H9 (cell line): ENCODE measurements at regions not wholly inside any gene's neighbourhood (a gene's known extent, or its start where the extent isn't known, plus 50 kb on each side); places are given as distances from the start of the nearest gene placed in this dataset.

ENCODE experiments used
- DNase-seq: peaks from one replicate; pipeline ENCODE4 v3.0.0-alpha.2; 2017
- H2AFZ ChIP-seq: one replicate; pipeline ENCODE4 v1.6.1; 2013; ENCODE audit warnings: mild to moderate bottlenecking, low read length, control low read depth, moderate library complexity
- H2AK5ac ChIP-seq: 2 replicates; pipeline ENCODE4 v1.6.1; 2013; ENCODE audit warnings: low read length, control low read depth, mixed read lengths; ENCODE audit not compliant: insufficient read length
- H2BK120ac ChIP-seq: one replicate; pipeline ENCODE4 v1.6.1; 2013; ENCODE audit warnings: low read depth, mild to moderate bottlenecking, low read length, control low read depth, inconsistent platforms; ENCODE audit not compliant: poor library complexity, severe bottlenecking
- H2BK12ac ChIP-seq: 2 replicates; pipeline ENCODE4 v1.6.1; 2013; ENCODE audit warnings: low read length, control low read depth, mixed read lengths, low read depth; ENCODE audit not compliant: insufficient read length
- H2BK15ac ChIP-seq: 2 replicates; pipeline ENCODE4 v1.6.1; 2013; ENCODE audit warnings: low read depth, low read length, control low read depth
- H2BK20ac ChIP-seq: one replicate; pipeline ENCODE4 v1.6.1; 2013; ENCODE audit warnings: low read depth, mild to moderate bottlenecking, low read length, control low read depth, inconsistent platforms; ENCODE audit not compliant: poor library complexity, severe bottlenecking
- H2BK5ac ChIP-seq: 2 replicates; pipeline ENCODE4 v1.6.1; 2013; ENCODE audit warnings: low read length, control low read depth, mixed read lengths; ENCODE audit not compliant: insufficient read length
- H3K14ac ChIP-seq: 2 replicates; pipeline ENCODE4 v1.6.1; 2013; ENCODE audit warnings: low read length, control low read depth; ENCODE audit not compliant: insufficient read depth
- H3K18ac ChIP-seq: 2 replicates; pipeline ENCODE4 v1.6.1; 2013; ENCODE audit warnings: low read depth, mild to moderate bottlenecking, mixed read lengths, low read length, control low read depth; ENCODE audit not compliant: insufficient read length
- H3K23ac ChIP-seq: 2 replicates; pipeline ENCODE4 v1.6.1; 2013; ENCODE audit warnings: low read length, control low read depth, mixed read lengths, low read depth; ENCODE audit not compliant: insufficient read length
- H3K23me2 ChIP-seq: 2 replicates; pipeline ENCODE4 v1.6.1; 2013; ENCODE audit warnings: low read depth, mild to moderate bottlenecking, mixed read lengths, low read length, control low read depth; ENCODE audit not compliant: insufficient read length, poor library complexity, severe bottlenecking
- H3K27ac ChIP-seq: 2 replicates; pipeline ENCODE4 v1.5.1; 2013; ENCODE audit warnings: low read length, control low read depth, mixed read lengths, low read depth; ENCODE audit not compliant: insufficient read length
- H3K27me3 ChIP-seq: 2 replicates; pipeline ENCODE4 v1.6.1; 2013; ENCODE audit warnings: low read length, control low read depth, inconsistent platforms; ENCODE audit not compliant: insufficient read depth
- H3K4ac ChIP-seq: 2 replicates; pipeline ENCODE4 v1.6.1; 2013; ENCODE audit warnings: low read depth, mild to moderate bottlenecking, control low read depth, inconsistent platforms, low read length, moderate library complexity
- H3K4me1 ChIP-seq: 2 replicates; pipeline ENCODE4 v1.6.1; 2013; ENCODE audit warnings: low read length, control low read depth, inconsistent platforms; ENCODE audit not compliant: insufficient read depth
- H3K4me2 ChIP-seq: 2 replicates; pipeline ENCODE4 v1.6.1; 2013; ENCODE audit warnings: low read length, control low read depth, mixed read lengths; ENCODE audit not compliant: insufficient read length, insufficient read depth
- H3K56ac ChIP-seq: 2 replicates; pipeline ENCODE4 v1.6.1; 2013; ENCODE audit warnings: low read depth, mild to moderate bottlenecking, mixed read lengths, low read length, control low read depth; ENCODE audit not compliant: insufficient read length
- H3K79me1 ChIP-seq: 2 replicates; pipeline ENCODE4 v1.6.1; 2013; ENCODE audit warnings: low read depth, mild to moderate bottlenecking, moderate library complexity, low read length, control low read depth, inconsistent platforms; ENCODE audit not compliant: insufficient read depth, poor library complexity, severe bottlenecking
- H3K79me2 ChIP-seq: 2 replicates; pipeline ENCODE4 v1.6.1; 2013; ENCODE audit warnings: low read length, control low read depth, inconsistent platforms; ENCODE audit not compliant: insufficient read depth
- H3K9ac ChIP-seq: 2 replicates; pipeline ENCODE4 v1.6.1; 2013; ENCODE audit warnings: low read length, control low read depth, mixed read lengths; ENCODE audit not compliant: insufficient read length; ENCODE audit errors: extremely low read depth
- H3K9me3 ChIP-seq: one replicate; pipeline ENCODE4 v1.6.1; 2013; ENCODE audit warnings: low read depth, low read length, inconsistent platforms; ENCODE audit not compliant: control insufficient read depth
- H3T11ph ChIP-seq: one replicate; pipeline ENCODE4 v1.6.1; 2013; ENCODE audit warnings: mild to moderate bottlenecking, low read length, control low read depth, inconsistent platforms
- H4K20me1 ChIP-seq: one replicate; pipeline ENCODE4 v1.6.1; 2013; ENCODE audit not compliant: control insufficient read depth, insufficient read length, insufficient read depth
- H4K5ac ChIP-seq: 2 replicates; pipeline ENCODE4 v1.6.1; 2013; ENCODE audit warnings: low read depth, mild to moderate bottlenecking, mixed read lengths, low read length, control low read depth; ENCODE audit not compliant: insufficient read length
- H4K8ac ChIP-seq: replicated peaks from 2 replicates; pipeline ENCODE4 v1.6.1; 2013; ENCODE audit warnings: low read length, control low read depth, mixed read lengths, low read depth; ENCODE audit not compliant: insufficient read length
- H4K91ac ChIP-seq: 2 replicates; pipeline ENCODE4 v1.6.1; 2013; ENCODE audit warnings: low read depth, mild to moderate bottlenecking, moderate library complexity, mixed read lengths, low read length, control low read depth; ENCODE audit not compliant: insufficient read length
- H3K27ac Mint-ChIP-seq, 3 experiments: 2 replicates in 2 of 3; 3 replicates in 1 of 3; pipeline ENCODE4 v1.8.0; 2020 to 2021; ENCODE audit warnings: mixed read lengths in 3 of 3, mild to moderate bottlenecking in 1 of 3, moderate library complexity in 1 of 3
- H3K27me3 Mint-ChIP-seq: 2 replicates; pipeline ENCODE4 v1.8.0; 2021; ENCODE audit warnings: low read depth, mild to moderate bottlenecking, moderate library complexity, mixed read lengths
- H3K36me3 Mint-ChIP-seq, 3 experiments: 2 replicates in 2 of 3; 3 replicates in 1 of 3; pipeline ENCODE4 v1.8.0; 2020 to 2021; ENCODE audit warnings: low read depth in 3 of 3, mixed read lengths in 3 of 3; ENCODE audit not compliant: insufficient read depth in 1 of 3
- H3K4me1 Mint-ChIP-seq, 2 experiments: 2 replicates each; pipeline ENCODE4 v1.8.0; 2020; ENCODE audit warnings: mixed read lengths in 2 of 2
- H3K4me3 Mint-ChIP-seq, 2 experiments: 2 replicates in 1 of 2; 3 replicates in 1 of 2; pipeline ENCODE4 v1.8.0; 2020 to 2021; ENCODE audit warnings: mild to moderate bottlenecking in 2 of 2, mixed read lengths in 2 of 2, moderate library complexity in 1 of 2
- H3K9me3 Mint-ChIP-seq, 2 experiments: 2 replicates in 1 of 2; 3 replicates in 1 of 2; pipeline ENCODE4 v1.8.0; 2020; ENCODE audit warnings: mild to moderate bottlenecking in 2 of 2, mixed read lengths in 2 of 2, moderate library complexity in 1 of 2
- WGBS: extraction: QIAGEN DNeasy Blood & Tissue Kit; methylation state at CpG from one replicate; pipeline ENCODE4 v1.1.7; 2013; ENCODE audit warnings: missing lambda C conversion rate, low lambda C conversion rate, mixed read lengths; ENCODE audit not compliant: insufficient read length; ENCODE audit errors: extremely low coverage; 5-methylcytosine and 5-hydroxymethylcytosine counted together
- TF ChIP-seq, protein P1 (sequence below): fragments of 200-600 bp; sonication (generic); conservative IDR thresholded peaks from 3 replicates; pipeline ENCODE4 v1.8.0; 2021; ENCODE audit warnings: antibody characterized with exemption, mild to moderate bottlenecking

DNA sequence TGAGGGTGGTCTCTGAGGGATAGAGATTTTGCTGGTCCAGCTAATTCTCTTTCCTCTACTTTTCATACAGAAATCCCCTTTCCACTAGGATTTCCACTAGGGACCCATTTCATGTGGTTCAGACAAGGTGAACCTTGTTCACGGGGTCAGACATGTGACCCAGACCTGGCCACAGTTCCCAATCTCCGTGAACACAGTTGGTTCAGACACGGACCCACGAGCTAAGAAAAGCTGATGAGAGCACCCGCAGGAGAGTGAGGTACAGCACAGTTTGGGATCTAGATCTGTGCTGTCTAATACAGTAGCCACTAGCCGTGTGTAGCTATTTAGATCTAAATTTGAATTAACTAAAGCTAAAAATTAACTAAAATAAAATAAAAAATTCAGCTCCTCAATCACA, 88.1 kb downstream of the AXIN2 start:
- Histone ChIP-seq H4K8ac (no peak overlapping the region), H4K91ac (no peak overlapping the region), H2AFZ (no peak overlapping the region), H3K79me1 (no peaks in the 10 kb centered on the region), H3K4me2 (no peak overlapping the region), H2BK15ac (no peak overlapping the region), H2AK5ac (no peak overlapping the region), H3K9ac (no peak overlapping the region), H3K14ac (no peak overlapping the region), H2BK120ac (no peak overlapping the region), H4K20me1 (no peaks in the 10 kb centered on the region), H2BK5ac (no peak overlapping the region), H4K5ac (no peak overlapping the region), H2BK20ac (no peak overlapping the region), H3T11ph (no peak overlapping the region), H3K23me2 (no peaks in the 10 kb centered on the region), H3K56ac (no peak overlapping the region), H3K4me1 (no peaks in the 10 kb centered on the region), H3K23ac (no peak overlapping the region), H3K27me3 (no peaks in the 10 kb centered on the region), H3K18ac (no peak overlapping the region), H3K79me2 (no peaks in the 10 kb centered on the region), H3K27ac (no peak overlapping the region), H3K4ac (no peak overlapping the region), H3K9me3 (no peaks in the 10 kb centered on the region), H2BK12ac (no peak overlapping the region)
- H3K4me1 Mint-ChIP-seq, result peaks cover 4 to 5% of the 10 kb centered on the region in 2 experiments; a peak in 3 of 4 replicates
- H3K27ac Mint-ChIP-seq, result no peak overlapping the region
- H3K27me3 Mint-ChIP-seq, result peaks cover 10% of the 10 kb centered on the region
- H3K36me3 Mint-ChIP-seq, result no peaks in the 10 kb centered on the region
- WGBS, result no CpG with 5 or more reads among the region's 6 CpGs
- TF ChIP-seq, protein P1, sequence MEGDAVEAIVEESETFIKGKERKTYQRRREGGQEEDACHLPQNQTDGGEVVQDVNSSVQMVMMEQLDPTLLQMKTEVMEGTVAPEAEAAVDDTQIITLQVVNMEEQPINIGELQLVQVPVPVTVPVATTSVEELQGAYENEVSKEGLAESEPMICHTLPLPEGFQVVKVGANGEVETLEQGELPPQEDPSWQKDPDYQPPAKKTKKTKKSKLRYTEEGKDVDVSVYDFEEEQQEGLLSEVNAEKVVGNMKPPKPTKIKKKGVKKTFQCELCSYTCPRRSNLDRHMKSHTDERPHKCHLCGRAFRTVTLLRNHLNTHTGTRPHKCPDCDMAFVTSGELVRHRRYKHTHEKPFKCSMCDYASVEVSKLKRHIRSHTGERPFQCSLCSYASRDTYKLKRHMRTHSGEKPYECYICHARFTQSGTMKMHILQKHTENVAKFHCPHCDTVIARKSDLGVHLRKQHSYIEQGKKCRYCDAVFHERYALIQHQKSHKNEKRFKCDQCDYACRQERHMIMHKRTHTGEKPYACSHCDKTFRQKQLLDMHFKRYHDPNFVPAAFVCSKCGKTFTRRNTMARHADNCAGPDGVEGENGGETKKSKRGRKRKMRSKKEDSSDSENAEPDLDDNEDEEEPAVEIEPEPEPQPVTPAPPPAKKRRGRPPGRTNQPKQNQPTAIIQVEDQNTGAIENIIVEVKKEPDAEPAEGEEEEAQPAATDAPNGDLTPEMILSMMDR, result no peak
- DNase-seq, result no peak
- H3K9me3 Mint-ChIP-seq, result peaks cover 0 to 5% of the 10 kb centered on the region in 2 experiments; a peak in 3 of 5 replicates
- H3K4me3 Mint-ChIP-seq, result no peak overlapping the region
